CD4-positive, alpha-beta T cell treated with Interleukin-17A for 4 hours (primary cell): ENCODE measurements at regions not wholly inside any gene's neighbourhood (a gene's known extent, or its start where the extent isn't known, plus 50 kb on each side); places are given as distances from the start of the nearest gene placed in this dataset.
"Not testable (repeated sequence)": the region's sequence is repeated elsewhere in the genome, so short reads cannot be mapped to it uniquely, and the experiment has no call there.

Experiments used
- DNase-seq: peaks from one replicate; pipeline ENCODE4 v3.0.0-alpha.2; 2020; ENCODE audit warnings: mixed read lengths

GRCh38 chr5:101917166-101917565 lies 378.9 kb downstream of the SLCO4C1 start:
- no peak for DNase-seq

- no peak for DNase-seq
These were observed 380.5 kb downstream of the SLCO4C1 start for GRCh38 chr5:101915554-101915953.

GRCh38 chr5:101904736-101905135 lies 391.3 kb downstream of the SLCO4C1 start:
- DNase-seq = no peak

- no peak for DNase-seq
These were observed 398.2 kb downstream of the SLCO4C1 start for GRCh38 chr5:101897914-101898313.

GRCh38 chr5:101894985-101895384 lies 401.1 kb downstream of the SLCO4C1 start:
- no peak for DNase-seq

- DNase-seq = no peak
These were observed 417.9 kb downstream of the SLCO4C1 start for GRCh38 chr5:101878190-101878589.

GRCh38 chr5:101877451-101877850 lies 418.6 kb downstream of the SLCO4C1 start:
- no peak for DNase-seq

GRCh38 chr5:101866473-101866872 lies 429.6 kb downstream of the SLCO4C1 start:
- DNase-seq = no peak

GRCh38 chr5:101860563-101860962 lies 435.5 kb downstream of the SLCO4C1 start:
- no peak for DNase-seq

- DNase-seq = no peak
These were observed 435.9 kb downstream of the SLCO4C1 start for GRCh38 chr5:101860145-101860544.

- DNase-seq = no peak
These were observed 449.6 kb downstream of the SLCO4C1 start for GRCh38 chr5:101846496-101846895.

- no peak for DNase-seq
These were observed 453.0 kb downstream of the SLCO4C1 start for GRCh38 chr5:101843055-101843454.

GRCh38 chr5:101838435-101838834 lies 457.6 kb downstream of the SLCO4C1 start:
- no peak for DNase-seq

GRCh38 chr5:101829255-101829654 lies 466.8 kb downstream of the SLCO4C1 start:
- DNase-seq = no peak

GRCh38 chr5:101811466-101811865 lies 484.6 kb downstream of the SLCO4C1 start:
- DNase-seq = no peak

- no peak for DNase-seq
These were observed 489.7 kb downstream of the SLCO4C1 start for GRCh38 chr5:101806410-101806809.

GRCh38 chr5:101796427-101796826 lies 499.7 kb downstream of the SLCO4C1 start:
- DNase-seq = no peak

GRCh38 chr5:101788797-101789196 lies 507.3 kb downstream of the SLCO4C1 start:
- no peak for DNase-seq

- no peak for DNase-seq
These were observed 511.0 kb downstream of the SLCO4C1 start for GRCh38 chr5:101785090-101785489.

GRCh38 chr5:101783241-101784013 lies 512.7 kb downstream of the SLCO4C1 start:
- DNase-seq = no peak

GRCh38 chr5:101782352-101783103 lies 513.6 kb downstream of the SLCO4C1 start:
- DNase-seq = no peak

- DNase-seq = no peak
These were observed 545.0 kb downstream of the SLCO4C1 start for GRCh38 chr5:101751105-101751504.

GRCh38 chr5:101743000-101743399 lies 553.1 kb downstream of the SLCO4C1 start:
- DNase-seq = not testable (repeated sequence)

GRCh38 chr5:101728933-101729332 lies 567.2 kb downstream of the SLCO4C1 start:
- no peak for DNase-seq
